ENCODE measurements at regions not wholly inside any gene's neighbourhood (a gene's known extent, or its start where the extent isn't known, plus 50 kb on each side); places are given as distances from the start of the nearest gene placed in this dataset.

- Mint-ChIP-seq H3K9me3 (ENCODE audit: insufficient read depth) (no peaks in the 10 kb centered on the region), H3K4me3 (no peak overlapping the region), H3K4me1 (no peaks in the 10 kb centered on the region), H3K27ac (no peak overlapping the region), H3K27me3 (peaks cover 15% of the 10 kb centered on the region)
- Histone ChIP-seq H3K9me3 (ENCODE audit: control extremely low read depth in 1 of 3, control insufficient read depth in 2 of 3, insufficient read depth in 1 of 3, low read length in 2 of 3) (peaks cover 0 to 5% (median 0%) of the 10 kb centered on the region in 3 donors), H3K36me3 (replicated peaks in 1 of 2; ENCODE audit: control extremely low read depth in 1 of 2, control insufficient read depth in 1 of 2, extremely low read depth in 1 of 2, insufficient read depth in 2 of 2, low read length in 1 of 2) (no peaks in the 10 kb centered on the region), H3K27me3 (replicated peaks in 1 of 4; ENCODE audit: control extremely low read depth in 1 of 4, control insufficient read depth in 3 of 4, insufficient read depth in 4 of 4, low read length in 3 of 4) (no peaks in the 10 kb centered on the region), H2AFZ (ENCODE audit: insufficient read depth, low read depth, low read length, poor library complexity, severe bottlenecking) (no peak overlapping the region), H3K27ac (ENCODE audit: low read length in 2 of 2) (no peak overlapping the region), H4K20me1 (ENCODE audit: control insufficient read depth, insufficient read depth, low read length, poor library complexity, severe bottlenecking) (no peaks in the 10 kb centered on the region), H3K4me1 (ENCODE audit: control insufficient read depth in 2 of 2, insufficient read depth in 2 of 2, low read length in 2 of 2) (no peaks in the 10 kb centered on the region), H3K4me2 (replicated peaks; ENCODE audit: low read depth, low read length, poor library complexity, severe bottlenecking) (no peak overlapping the region), H3K4me3 (ENCODE audit: control extremely low read depth in 1 of 5, extremely low read depth in 1 of 5, insufficient read depth in 1 of 5, low read depth in 2 of 5, low read length in 4 of 5) (no peak overlapping the region), H3K79me2 (ENCODE audit: control insufficient read depth, insufficient read depth, low read length) (no peaks in the 10 kb centered on the region), H3K9ac (ENCODE audit: low read length) (no peak overlapping the region)
- intact Hi-C loops (cut with micrococcal nuclease): no loop called here
- ATAC-seq (ENCODE audit: low read depth) (no peak), DNase-seq (no peak)
- TF ChIP-seq CTCF (IDR thresholded peaks at IDR 0.05) (no peak), EZH2 (IDR thresholded peaks at IDR 0.05; ENCODE audit: borderline replicate concordance, insufficient read depth, low read depth, low read length, poor library complexity, severe bottlenecking) (no peak)
- POLR2A ChIA-PET: no interaction called here
- CTCF ChIA-PET: no interaction called here
- WGBS (ENCODE audit: insufficient coverage): 36% methylated on average over 3 of the region's 5 CpGs
These were observed 228.8 kb upstream of the KAZN start for GRCh38 chr1:14369526-14370213.

GRCh38 chr1:14371771-14372497, 226.6 kb upstream of the KAZN start:
- Histone ChIP-seq H3K9me3 (ENCODE audit: control extremely low read depth in 1 of 3, control insufficient read depth in 2 of 3, insufficient read depth in 1 of 3, low read length in 2 of 3) (peaks cover 0 to 3% (median 0%) of the 10 kb centered on the region in 3 donors), H3K27me3 (replicated peaks in 1 of 4; ENCODE audit: control extremely low read depth in 1 of 4, control insufficient read depth in 3 of 4, insufficient read depth in 4 of 4, low read length in 3 of 4) (no peaks in the 10 kb centered on the region), H4K20me1 (ENCODE audit: control insufficient read depth, insufficient read depth, low read length, poor library complexity, severe bottlenecking) (no peaks in the 10 kb centered on the region), H3K36me3 (replicated peaks in 1 of 2; ENCODE audit: control extremely low read depth in 1 of 2, control insufficient read depth in 1 of 2, extremely low read depth in 1 of 2, insufficient read depth in 2 of 2, low read length in 1 of 2) (no peaks in the 10 kb centered on the region), H3K4me2 (replicated peaks; ENCODE audit: low read depth, low read length, poor library complexity, severe bottlenecking) (no peak overlapping the region), H3K9ac (ENCODE audit: low read length) (no peak overlapping the region), H3K4me3 (ENCODE audit: control extremely low read depth in 1 of 5, extremely low read depth in 1 of 5, insufficient read depth in 1 of 5, low read depth in 2 of 5, low read length in 4 of 5) (no peak overlapping the region), H3K79me2 (ENCODE audit: control insufficient read depth, insufficient read depth, low read length) (no peaks in the 10 kb centered on the region), H3K27ac (ENCODE audit: low read length in 2 of 2) (no peak overlapping the region), H3K4me1 (ENCODE audit: control insufficient read depth in 2 of 2, insufficient read depth in 2 of 2, low read length in 2 of 2) (no peaks in the 10 kb centered on the region), H2AFZ (ENCODE audit: insufficient read depth, low read depth, low read length, poor library complexity, severe bottlenecking) (no peak overlapping the region)
- ChIA-PET CTCF (no interaction called here), POLR2A (no interaction called here)
- H3K9me3 Mint-ChIP-seq (ENCODE audit: insufficient read depth): no peaks in the 10 kb centered on the region
- no peak for ATAC-seq (ENCODE audit: low read depth)
- 77% methylated on average over 4 of the region's 6 CpGs for WGBS (ENCODE audit: insufficient coverage)
- intact Hi-C loops (cut with micrococcal nuclease): no loop called here
- H3K27me3 Mint-ChIP-seq: peaks cover 6% of the 10 kb centered on the region
- DNase-seq: no peak
- TF ChIP-seq EZH2 (IDR thresholded peaks at IDR 0.05; ENCODE audit: borderline replicate concordance, insufficient read depth, low read depth, low read length, poor library complexity, severe bottlenecking): no peak
- TF ChIP-seq CTCF (IDR thresholded peaks at IDR 0.05): no peak
- no peaks in the 10 kb centered on the region for H3K4me1 Mint-ChIP-seq
- no peak overlapping the region for H3K27ac Mint-ChIP-seq
- no peak overlapping the region for H3K4me3 Mint-ChIP-seq

Data from B cell (primary cell).